GM12874 (cell line): ENCODE measurements at regions not wholly inside any gene's neighbourhood (a gene's known extent, or its start where the extent isn't known, plus 50 kb on each side); places are given as distances from the start of the nearest gene placed in this dataset.

Experiments
- TF ChIP-seq, protein P1 (sequence below): IDR thresholded peaks from 2 replicates; pipeline ENCODE4 v1.5.1; 2011; ENCODE audit warnings: low read depth, mild to moderate bottlenecking, control low read depth, low read length, moderate library complexity; ENCODE audit not compliant: insufficient read depth

DNA sequence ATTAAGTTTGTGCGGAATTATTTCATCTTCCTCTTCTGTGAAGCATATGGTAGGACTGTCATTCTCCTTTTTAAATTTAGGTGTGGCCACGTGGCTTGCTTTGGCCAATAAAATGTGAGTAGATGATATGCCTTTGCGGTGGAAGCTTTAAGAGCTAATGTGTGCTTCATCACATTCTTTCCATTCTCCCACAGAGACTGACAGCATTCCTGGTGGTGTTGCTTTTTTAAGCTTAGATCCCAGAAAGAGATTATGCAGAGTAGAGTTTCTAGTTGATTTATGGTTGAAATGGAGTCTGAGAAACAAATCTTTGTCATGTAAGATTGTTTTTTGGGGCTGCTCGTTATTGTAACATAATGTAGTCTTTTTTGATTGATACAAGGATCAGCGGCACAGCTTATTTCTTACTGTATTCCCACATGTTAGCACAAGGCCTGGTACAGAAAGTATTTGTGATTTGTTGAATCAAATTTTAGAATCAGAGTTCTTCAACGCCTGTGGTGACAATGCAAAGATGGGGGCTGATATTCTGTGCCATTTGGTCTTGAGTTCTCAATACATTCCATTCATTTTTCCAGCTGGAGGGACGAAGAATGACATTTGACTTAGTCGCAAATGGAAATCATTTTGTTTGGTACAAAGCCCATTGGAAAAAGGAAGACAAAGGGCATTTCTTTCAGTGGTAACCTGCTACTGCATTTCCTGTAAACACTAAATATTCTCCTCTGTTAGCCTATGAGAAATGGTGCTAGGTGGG is 209.9 kb upstream of the VLDLR start:
- TF ChIP-seq, protein P1, sequence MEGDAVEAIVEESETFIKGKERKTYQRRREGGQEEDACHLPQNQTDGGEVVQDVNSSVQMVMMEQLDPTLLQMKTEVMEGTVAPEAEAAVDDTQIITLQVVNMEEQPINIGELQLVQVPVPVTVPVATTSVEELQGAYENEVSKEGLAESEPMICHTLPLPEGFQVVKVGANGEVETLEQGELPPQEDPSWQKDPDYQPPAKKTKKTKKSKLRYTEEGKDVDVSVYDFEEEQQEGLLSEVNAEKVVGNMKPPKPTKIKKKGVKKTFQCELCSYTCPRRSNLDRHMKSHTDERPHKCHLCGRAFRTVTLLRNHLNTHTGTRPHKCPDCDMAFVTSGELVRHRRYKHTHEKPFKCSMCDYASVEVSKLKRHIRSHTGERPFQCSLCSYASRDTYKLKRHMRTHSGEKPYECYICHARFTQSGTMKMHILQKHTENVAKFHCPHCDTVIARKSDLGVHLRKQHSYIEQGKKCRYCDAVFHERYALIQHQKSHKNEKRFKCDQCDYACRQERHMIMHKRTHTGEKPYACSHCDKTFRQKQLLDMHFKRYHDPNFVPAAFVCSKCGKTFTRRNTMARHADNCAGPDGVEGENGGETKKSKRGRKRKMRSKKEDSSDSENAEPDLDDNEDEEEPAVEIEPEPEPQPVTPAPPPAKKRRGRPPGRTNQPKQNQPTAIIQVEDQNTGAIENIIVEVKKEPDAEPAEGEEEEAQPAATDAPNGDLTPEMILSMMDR = no peak

DNA sequence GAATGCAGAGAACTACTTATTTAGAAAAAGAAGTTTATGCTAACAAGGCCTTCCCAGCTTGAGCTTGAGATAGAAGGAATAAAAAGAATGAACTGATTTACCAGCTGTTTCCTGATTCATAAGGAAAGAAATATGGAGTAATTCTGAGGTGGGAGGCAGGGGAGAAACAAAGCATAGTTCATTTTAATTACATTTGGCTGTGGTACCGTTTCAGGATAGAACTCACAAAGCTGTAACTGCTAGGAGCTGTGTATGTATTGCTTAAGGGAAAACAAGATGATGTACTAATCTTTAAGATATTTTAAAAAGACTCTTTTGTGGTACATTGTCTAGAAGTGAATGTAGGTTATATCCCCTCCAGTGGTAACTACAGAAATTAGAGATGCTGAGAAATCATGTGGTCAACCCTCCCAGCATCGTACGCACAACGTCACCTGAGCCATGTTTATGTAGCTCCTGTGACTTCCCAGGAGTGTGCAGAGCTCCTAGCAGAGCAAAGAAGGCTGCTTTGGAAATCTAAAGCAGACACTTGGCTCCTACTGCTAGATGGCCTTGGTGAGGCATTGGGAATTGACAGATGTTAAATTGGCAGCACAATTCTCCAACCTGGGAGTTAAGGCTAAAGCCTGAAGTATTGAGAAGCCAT is 208.3 kb upstream of the VLDLR start:
- TF ChIP-seq, protein P1 = no peak

DNA sequence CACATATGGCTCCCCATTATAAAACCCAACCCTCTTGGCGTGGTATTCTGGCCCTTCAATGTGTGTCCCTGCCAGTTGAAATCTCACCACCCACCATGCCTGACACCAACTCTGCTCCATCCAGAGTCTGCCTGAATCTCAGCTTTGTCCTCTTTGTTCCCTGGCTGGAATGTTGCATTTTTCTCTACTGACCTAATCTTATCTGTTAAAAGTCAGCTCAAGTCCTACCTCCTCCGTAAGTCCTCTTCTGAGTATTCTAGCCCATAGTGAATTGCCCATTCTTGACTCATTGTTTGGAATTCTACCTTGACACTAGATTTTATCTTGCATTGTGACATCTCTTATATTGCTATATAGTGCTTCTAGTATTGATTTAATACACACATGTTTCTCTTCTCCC is 207.1 kb upstream of the VLDLR start:
- TF ChIP-seq, protein P1 = no peak

DNA sequence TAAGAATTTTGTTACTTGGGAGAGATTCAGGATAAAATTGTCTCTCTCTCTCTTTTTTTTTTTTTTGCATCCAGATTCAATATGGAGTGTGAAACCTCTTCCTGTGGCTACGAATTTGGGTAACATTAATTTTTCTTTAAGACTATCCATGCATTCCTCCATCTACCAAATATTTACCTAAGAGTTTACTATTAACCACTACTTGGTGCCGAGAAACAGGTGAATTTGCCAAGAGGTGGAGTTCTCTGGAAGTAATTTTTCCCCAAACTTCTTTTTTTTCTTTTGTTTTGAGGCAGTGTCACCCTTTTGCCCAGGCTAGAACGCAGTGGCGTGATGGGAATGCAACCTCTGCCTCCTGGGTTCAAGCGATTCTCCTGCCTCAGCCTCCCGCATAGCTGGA is 206.3 kb upstream of the VLDLR start:
- TF ChIP-seq, protein P1 = no peak

DNA sequence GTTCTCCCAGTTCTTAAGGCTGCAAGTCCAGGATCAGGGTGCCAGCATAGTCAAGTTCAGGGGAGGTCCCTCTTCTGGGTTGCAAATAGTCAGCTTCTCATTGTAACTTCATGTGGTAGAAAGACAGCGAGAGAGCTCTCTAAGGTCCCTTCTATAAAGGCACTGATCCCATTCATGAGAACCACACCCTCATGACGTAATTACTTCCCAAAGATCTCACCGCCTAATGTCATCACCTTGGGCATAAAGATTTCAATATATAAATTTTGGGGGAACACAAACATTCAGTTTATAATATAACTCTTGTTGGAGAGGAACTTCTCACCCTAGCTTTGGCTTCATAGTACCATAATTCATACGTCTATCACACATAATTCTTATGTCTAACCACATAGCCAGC is 203.9 kb upstream of the VLDLR start:
- TF ChIP-seq, protein P1 = no peak

DNA sequence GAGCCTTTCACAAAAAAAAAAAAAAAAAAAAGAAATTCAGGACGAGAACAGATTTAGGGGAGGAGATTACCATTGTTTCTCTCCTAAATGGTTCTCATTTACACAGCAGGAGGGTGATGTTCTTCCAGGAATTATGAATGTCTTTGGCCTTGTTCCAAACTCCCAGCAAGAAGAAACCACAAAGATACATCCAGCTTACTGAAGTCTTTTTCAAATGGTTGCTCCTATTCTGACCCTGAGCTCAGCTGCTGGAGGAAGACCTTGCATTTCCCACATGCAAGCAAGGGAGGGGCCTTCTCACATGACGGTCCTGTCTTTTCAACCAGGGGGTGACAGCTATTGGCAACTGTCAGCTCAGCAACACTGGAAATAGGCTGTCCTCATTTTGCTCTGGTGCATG is 203.0 kb upstream of the VLDLR start:
- TF ChIP-seq, protein P1 = no peak

DNA sequence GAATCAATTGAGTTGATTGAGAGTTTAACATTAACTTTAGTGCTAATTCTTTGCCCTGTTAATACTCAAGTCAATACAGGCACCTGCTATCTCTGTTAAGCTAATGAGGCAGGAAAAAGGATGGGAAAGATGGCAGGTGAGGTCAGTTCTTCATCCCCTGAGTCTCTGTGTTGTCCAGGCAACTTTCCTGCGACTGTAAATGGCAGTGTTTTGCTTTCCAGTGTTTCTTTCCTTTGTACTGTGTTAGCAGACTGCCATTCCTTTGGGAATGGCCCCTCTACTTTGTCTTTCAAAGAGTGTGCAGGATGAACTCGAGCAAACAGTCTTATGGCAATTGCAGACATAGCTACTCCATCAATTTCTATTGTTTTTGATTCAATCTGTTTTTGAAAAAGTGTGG is 202.2 kb upstream of the VLDLR start:
- TF ChIP-seq, protein P1 = no peak
